DOHH2 (cell line): ENCODE measurements at regions not wholly inside any gene's neighbourhood (a gene's known extent, or its start where the extent isn't known, plus 50 kb on each side); places are given as distances from the start of the nearest gene placed in this dataset.
"Not testable (repeated sequence)": the region's sequence is repeated elsewhere in the genome, so short reads cannot be mapped to it uniquely, and the experiment has no call there.

ENCODE experiments used
- H3F3A ChIP-seq: fragments of 200-600 bp; sonication (generic), shearing (Covaris generic); 2 replicates; pipeline ENCODE4 v1.6.0; 2016; ENCODE audit warnings: antibody characterized with exemption, mild to moderate bottlenecking; ENCODE audit not compliant: control insufficient read depth, insufficient read depth
- H3K27ac ChIP-seq: fragments of 200-600 bp; sonication (generic); 2 replicates; pipeline ENCODE4 v1.5.1; 2014; ENCODE audit warnings: low read depth, mild to moderate bottlenecking, low read length, moderate library complexity
- H3K27me3 ChIP-seq: fragments of 200-600 bp; sonication (generic); 2 replicates; pipeline ENCODE4 v1.6.1; 2014; ENCODE audit warnings: mild to moderate bottlenecking, low read length, mixed read lengths; ENCODE audit not compliant: control insufficient read depth
- H3K36me3 ChIP-seq: fragments of 200-600 bp; sonication (generic); 2 replicates; pipeline ENCODE4 v1.6.1; 2014; ENCODE audit warnings: mild to moderate bottlenecking, low read length, moderate library complexity, mixed read lengths; ENCODE audit not compliant: control insufficient read depth
- H3K4me1 ChIP-seq: fragments of 200-600 bp; sonication (generic); 2 replicates; pipeline ENCODE4 v1.6.1; 2014; ENCODE audit warnings: mild to moderate bottlenecking, low read length, mixed read lengths; ENCODE audit not compliant: control insufficient read depth
- H3K4me2 ChIP-seq: fragments of 200-600 bp; sonication (generic); 2 replicates; pipeline ENCODE4 v1.6.0; 2014; ENCODE audit warnings: mild to moderate bottlenecking, low read length, moderate library complexity
- H3K4me3 ChIP-seq: fragments of 200-600 bp; sonication (generic); 2 replicates; pipeline ENCODE4 v1.5.1; 2014; ENCODE audit warnings: mild to moderate bottlenecking, low read length, mixed read lengths
- H3K79me2 ChIP-seq: fragments of 200-600 bp; sonication (generic); 2 replicates; pipeline ENCODE4 v1.6.1; 2014; ENCODE audit warnings: mild to moderate bottlenecking, low read length, mixed read lengths; ENCODE audit not compliant: control insufficient read depth
- H3K9me2 ChIP-seq: fragments of 200-600 bp; sonication (generic); replicated peaks from 2 replicates; pipeline ENCODE4 v1.6.1; 2014; ENCODE audit warnings: mild to moderate bottlenecking, low read length, mixed read lengths; ENCODE audit not compliant: control insufficient read depth
- H3K9me3 ChIP-seq: fragments of 200-600 bp; sonication (generic); 2 replicates; pipeline ENCODE4 v1.6.1; 2014; ENCODE audit warnings: antibody characterized with exemption, low read length, mixed read lengths; ENCODE audit not compliant: control insufficient read depth, insufficient read depth
- H4K20me1 ChIP-seq: fragments of 200-600 bp; sonication (generic); 2 replicates; pipeline ENCODE4 v1.6.0; 2014; ENCODE audit warnings: low read depth, mild to moderate bottlenecking, antibody characterized with exemption, low read length, moderate library complexity; ENCODE audit not compliant: control insufficient read depth, insufficient read depth
- CTCF ChIP-seq: fragments of 200-600 bp; sonication (generic); IDR thresholded peaks from one replicate; pipeline ENCODE4 v1.5.1; 2014; ENCODE audit warnings: antibody characterized with exemption, mild to moderate bottlenecking, low read depth, low read length; ENCODE audit not compliant: poor library complexity, severe bottlenecking
- EZH2phosphoT487 ChIP-seq: fragments of 200-600 bp; sonication (generic); IDR thresholded peaks from 2 replicates; pipeline ENCODE4 v1.6.1; 2017; ENCODE audit warnings: borderline replicate concordance, mild to moderate bottlenecking, antibody characterized with exemption, low read length, moderate library complexity, mixed read lengths

- TF ChIP-seq EZH2phosphoT487 (no peak), CTCF (no peak)
- H3F3A ChIP-seq, result no peaks in the 10 kb centered on the region
- no peaks in the 10 kb centered on the region for H3K36me3 ChIP-seq
- no peaks in the 10 kb centered on the region for H3K9me3 ChIP-seq
- H3K4me2 ChIP-seq, result no peak overlapping the region
- H3K4me1 ChIP-seq, result no peaks in the 10 kb centered on the region
- no peak overlapping the region for H3K27ac ChIP-seq
- H4K20me1 ChIP-seq, result no peaks in the 10 kb centered on the region
- H3K27me3 ChIP-seq, result no peaks in the 10 kb centered on the region
- no peaks in the 10 kb centered on the region for H3K9me2 ChIP-seq
- no peak overlapping the region for H3K4me3 ChIP-seq
- no peaks in the 10 kb centered on the region for H3K79me2 ChIP-seq
Observed at GRCh38 chr3:118530350-118530922, 504.2 kb downstream of the IGSF11 start.

- H3K4me2 ChIP-seq, H3K27me3 ChIP-seq, H3K9me2 ChIP-seq, H3K79me2 ChIP-seq, H3K36me3 ChIP-seq, H3K4me1 ChIP-seq, H3K4me3 ChIP-seq, H3K9me3 ChIP-seq, H3F3A ChIP-seq, H3K27ac ChIP-seq, H4K20me1 ChIP-seq: not testable (repeated sequence)
Observed at GRCh38 chr3:118530927-118531356, 503.7 kb downstream of the IGSF11 start.

GRCh38 chr3:118531816-118532215, 502.8 kb downstream of the IGSF11 start:
- TF ChIP-seq CTCF, result no peak
- Histone ChIP-seq H3K4me1 (no peaks in the 10 kb centered on the region), H3K36me3 (no peaks in the 10 kb centered on the region), H3K4me2 (no peak overlapping the region), H3K79me2 (no peaks in the 10 kb centered on the region), H3F3A (no peaks in the 10 kb centered on the region), H3K27ac (no peak overlapping the region), H3K27me3 (no peaks in the 10 kb centered on the region), H4K20me1 (no peaks in the 10 kb centered on the region), H3K9me2 (no peaks in the 10 kb centered on the region), H3K9me3 (no peaks in the 10 kb centered on the region), H3K4me3 (no peak overlapping the region)

- H3K79me2 ChIP-seq, result no peaks in the 10 kb centered on the region
- no peaks in the 10 kb centered on the region for H4K20me1 ChIP-seq
- no peaks in the 10 kb centered on the region for H3K36me3 ChIP-seq
- H3K4me3 ChIP-seq, result no peak overlapping the region
- no peaks in the 10 kb centered on the region for H3F3A ChIP-seq
- H3K4me1 ChIP-seq, result no peaks in the 10 kb centered on the region
- H3K4me2 ChIP-seq, result no peak overlapping the region
- TF ChIP-seq EZH2phosphoT487 (no peak), CTCF (no peak)
- H3K27ac ChIP-seq, result no peak overlapping the region
- no peaks in the 10 kb centered on the region for H3K27me3 ChIP-seq
- no peaks in the 10 kb centered on the region for H3K9me3 ChIP-seq
- no peaks in the 10 kb centered on the region for H3K9me2 ChIP-seq
Observed at GRCh38 chr3:118533676-118534075, 501.0 kb downstream of the IGSF11 start.
